Endothelial cell of umbilical vein (primary cell): ENCODE measurements at regions not wholly inside any gene's neighbourhood (a gene's known extent, or its start where the extent isn't known, plus 50 kb on each side); places are given as distances from the start of the nearest gene placed in this dataset.

Experiments
- POLR2A ChIP-seq: IDR thresholded peaks from 2 replicates; pipeline ENCODE4 v1.6.1; 2012; ENCODE audit warnings: low read depth, mild to moderate bottlenecking, control low read depth, low read length
- POLR2AphosphoS5 ChIP-seq: IDR thresholded peaks from 2 replicates; pipeline ENCODE4 v1.6.1; 2012; ENCODE audit warnings: low read depth, mild to moderate bottlenecking, control low read depth, low read length, moderate library complexity; ENCODE audit not compliant: insufficient read depth

- no peak for TF ChIP-seq POLR2AphosphoS5
- TF ChIP-seq POLR2A, result no peak
Observed at GRCh38 chr19:29370276-29370675, 155.5 kb upstream of the VSTM2B start.
